ENCODE measurements at regions not wholly inside any gene's neighbourhood (a gene's known extent, or its start where the extent isn't known, plus 50 kb on each side); places are given as distances from the start of the nearest gene placed in this dataset.

- Histone ChIP-seq H3K36me3 (ENCODE audit: control insufficient read depth in 2 of 4, insufficient read depth in 4 of 4, low read length in 3 of 4) (no peaks in the 10 kb centered on the region), H3K27me3 (replicated peaks in 1 of 4; ENCODE audit: control insufficient read depth in 3 of 4, extremely low read depth in 1 of 4, insufficient read depth in 3 of 4, low read length in 3 of 4) (no peaks in the 10 kb centered on the region), H2BK15ac (ENCODE audit: low read length) (no peak overlapping the region), H2BK120ac (replicated peaks; ENCODE audit: low read depth, low read length) (no peak overlapping the region), H3K23me2 (ENCODE audit: low read depth, low read length) (no peaks in the 10 kb centered on the region), H3K4me3 (ENCODE audit: extremely low read depth in 1 of 4, insufficient read depth in 2 of 4, low read depth in 3 of 4, low read length in 4 of 4) (no peak overlapping the region), H3K79me2 (ENCODE audit: control insufficient read depth in 1 of 2, insufficient read depth in 2 of 2, low read length in 2 of 2) (no peaks in the 10 kb centered on the region), H4K5ac (ENCODE audit: insufficient read length, low read depth, low read length) (no peak overlapping the region), H3K23ac (ENCODE audit: insufficient read length) (no peak overlapping the region), H3K14ac (ENCODE audit: insufficient read length) (no peak overlapping the region), H3K18ac (ENCODE audit: extremely low read depth, low read length) (no peak overlapping the region), H2AK5ac (ENCODE audit: low read depth, low read length) (no peak overlapping the region), H3K9ac (replicated peaks in 1 of 4; ENCODE audit: extremely low read depth in 1 of 4, low read depth in 3 of 4, low read length in 3 of 4) (no peak overlapping the region), H3K79me1 (ENCODE audit: low read depth, low read length) (no peaks in the 10 kb centered on the region), H4K8ac (ENCODE audit: extremely low read depth, insufficient read depth, low read length) (no peak overlapping the region), H4K91ac (replicated peaks; ENCODE audit: insufficient read length, low read length) (no peak overlapping the region), H3K4me1 (replicated peaks in 1 of 4; ENCODE audit: control insufficient read depth in 3 of 4, insufficient read depth in 4 of 4, low read length in 3 of 4) (peaks cover 0 to 12% (median 6%) of the 10 kb centered on the region in 4 experiments; a peak in 3 of 7 replicates), H2AFZ (ENCODE audit: low read length) (no peak overlapping the region), H2BK20ac (ENCODE audit: low read length) (no peak overlapping the region), H3K27ac (ENCODE audit: low read depth, low read length) (no peak overlapping the region), H3K56ac (replicated peaks; ENCODE audit: insufficient read length, low read depth, low read length) (no peak overlapping the region), H2BK5ac (ENCODE audit: low read depth, low read length) (no peak overlapping the region), H3K9me3 (ENCODE audit: insufficient read depth in 2 of 2, low read depth in 1 of 2, low read length in 1 of 2) (no peaks in the 10 kb centered on the region), H3K4me2 (ENCODE audit: insufficient read depth in 1 of 2, low read depth in 2 of 2, low read length in 2 of 2) (no peak overlapping the region), H2BK12ac (ENCODE audit: low read depth, low read length) (no peak overlapping the region), H3K4ac (replicated peaks; ENCODE audit: insufficient read length, low read depth, low read length) (no peak overlapping the region), H4K20me1 (replicated peaks in 1 of 2; ENCODE audit: control insufficient read depth in 1 of 2, insufficient read depth in 2 of 2, low read length in 2 of 2) (no peaks in the 10 kb centered on the region)
- CTCF ChIA-PET (ENCODE audit: partially characterized antibody) = interaction anchor here (0.8 to 1.1 kb wide), 2 partner anchors 10 to 23 kb away, joined by 3 read pairs; no protein-coding TSS in a partner anchor
- FAIRE-seq (no peak), DNase-seq (ENCODE audit: low read depth in 1 of 2, low spot score in 2 of 2) (no peak)
- TF ChIP-seq SIX5 (IDR thresholded peaks at IDR 0.05; ENCODE audit: low read depth, low read length) (no peak), GTF2F1 (IDR thresholded peaks at IDR 0.05; ENCODE audit: borderline replicate concordance, low read depth, low read length) (no peak), EZH2 (IDR thresholded peaks at IDR 0.05; ENCODE audit: low read depth, low read length, severe bottlenecking) (no peak), RNF2 (IDR thresholded peaks at IDR 0.05; ENCODE audit: borderline replicate concordance, low read depth, low read length, missing control alignments, poor library complexity, severe bottlenecking) (no peak)
- WGBS, 2 experiments (ENCODE audit: extremely low coverage in 1 of 2, insufficient coverage in 1 of 2, insufficient read length in 1 of 2, insufficient replicate concordance in 2 of 2, low coverage in 1 of 2, low lambda C conversion rate in 2 of 2, missing lambda C conversion rate in 1 of 2) = 90% methylated on average over 2 of the region's 2 CpGs; no CpG with 5 or more reads in 1 of the 2 experiments
- POLR2A ChIA-PET (ENCODE audit: partially characterized antibody) = no interaction called here
Observed at GRCh38 chr16:47967374-47967773, 188.4 kb downstream of the ABCC12 start.
